Medulla oblongata (tissue), 1 donor: ENCODE measurements at regions not wholly inside any gene's neighbourhood (a gene's known extent, or its start where the extent isn't known, plus 50 kb on each side); places are given as distances from the start of the nearest gene placed in this dataset.
"Not testable (repeated sequence)": the region's sequence is repeated elsewhere in the genome, so short reads cannot be mapped to it uniquely, and the experiment has no call there.

ENCODE experiments used
- DNase-seq: peaks from one replicate; pipeline ENCODE4 v3.0.0-alpha.2; 2015; ENCODE audit errors: extremely low spot score

DNA sequence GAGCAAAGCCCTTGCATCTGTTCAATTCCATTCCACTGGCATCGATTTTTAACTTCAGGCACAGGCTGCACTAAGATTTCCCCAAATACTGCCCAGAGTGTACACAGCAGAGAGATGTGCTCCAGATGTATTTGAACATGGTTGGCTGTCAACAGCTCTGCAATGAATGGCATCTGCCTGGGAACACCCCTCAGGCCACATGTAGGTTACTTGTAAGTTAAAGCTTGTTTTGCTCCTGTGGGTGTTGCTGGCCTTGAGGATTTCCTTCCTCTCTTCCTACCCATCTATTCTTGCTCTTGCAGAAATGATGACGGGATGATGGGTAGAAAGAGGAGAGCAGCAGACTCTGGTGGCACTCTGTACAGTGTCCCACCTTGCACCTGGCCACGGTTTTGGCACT, 69.3 kb upstream of the HELT start:
- no peak for DNase-seq

DNA sequence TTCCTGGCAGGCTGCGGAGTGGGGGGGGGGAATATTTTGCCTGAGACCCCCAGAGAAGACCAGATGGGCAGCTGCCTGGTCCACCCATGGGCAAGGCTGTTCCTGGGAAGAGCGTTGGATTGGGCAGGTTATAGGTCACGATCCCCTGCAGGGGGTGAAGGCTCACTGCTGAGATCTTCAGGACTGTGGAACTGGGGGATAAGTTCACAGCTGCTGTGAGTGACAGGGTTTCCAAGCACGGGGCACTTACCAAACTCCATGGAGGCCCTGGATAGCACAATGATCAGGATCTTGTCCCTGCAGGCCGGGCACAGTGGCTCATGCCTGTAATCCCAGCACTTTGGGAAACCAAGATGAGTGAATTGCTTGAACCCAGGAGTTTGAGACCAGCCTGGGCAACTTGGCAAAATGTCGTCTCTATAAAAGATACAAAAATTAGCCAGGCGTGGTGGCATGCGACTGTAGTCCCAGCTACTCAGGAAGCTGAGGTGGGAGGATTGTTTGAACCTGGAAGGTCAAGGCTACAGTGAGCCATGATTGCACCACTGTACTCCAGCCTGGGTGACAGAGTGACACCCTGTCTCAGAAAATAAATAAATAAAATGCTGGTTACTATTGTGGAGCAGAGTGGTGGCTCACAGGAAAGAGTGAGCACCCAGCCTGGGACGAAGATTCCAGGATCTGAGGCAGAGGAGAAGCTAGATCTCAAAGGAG, 68.0 kb upstream of the HELT start:
- DNase-seq, result no peak

DNA sequence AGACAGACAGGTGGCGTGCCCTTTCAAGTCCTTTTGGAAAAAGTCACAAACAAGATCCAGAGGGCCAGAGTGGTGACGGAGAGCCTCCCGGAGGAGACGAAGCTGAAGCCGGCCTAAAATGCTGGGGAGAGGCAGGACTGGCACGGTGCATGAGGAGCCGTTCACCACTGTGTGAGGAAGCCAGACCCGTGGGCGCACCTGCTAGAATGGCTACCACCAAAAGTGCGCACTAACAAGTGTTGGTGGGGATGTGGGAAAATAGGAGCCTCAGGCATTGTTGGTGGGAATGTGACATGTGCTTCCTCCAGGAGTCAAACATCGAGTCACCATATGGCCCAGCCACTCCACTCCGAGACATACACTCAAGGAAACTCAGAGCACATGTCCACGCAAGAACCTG, 67.4 kb upstream of the HELT start:
- no peak for DNase-seq

DNA sequence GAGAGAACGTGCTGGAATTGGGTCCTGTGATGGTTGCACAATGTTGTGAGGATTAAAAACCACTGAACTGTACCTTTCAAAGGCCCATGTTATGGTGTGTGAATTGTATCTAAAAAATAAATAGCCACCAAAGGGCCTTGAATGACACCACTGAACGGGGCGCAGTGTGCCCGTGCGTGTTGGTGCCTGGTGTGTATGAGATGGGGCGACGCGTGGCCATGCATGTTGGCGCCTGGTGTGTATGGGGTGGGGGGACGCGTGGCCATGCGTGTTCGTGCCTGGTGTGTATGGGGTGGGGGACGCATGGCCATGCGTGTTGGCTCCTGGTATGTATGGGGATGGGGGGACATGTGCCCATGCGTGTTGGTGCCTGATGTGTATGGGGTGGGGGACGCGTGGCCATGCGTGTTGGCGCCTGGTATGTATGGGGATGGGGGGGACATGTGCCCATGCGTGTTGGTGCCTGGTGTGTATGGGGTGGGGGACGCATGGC, 66.6 kb upstream of the HELT start:
- no peak for DNase-seq

DNA sequence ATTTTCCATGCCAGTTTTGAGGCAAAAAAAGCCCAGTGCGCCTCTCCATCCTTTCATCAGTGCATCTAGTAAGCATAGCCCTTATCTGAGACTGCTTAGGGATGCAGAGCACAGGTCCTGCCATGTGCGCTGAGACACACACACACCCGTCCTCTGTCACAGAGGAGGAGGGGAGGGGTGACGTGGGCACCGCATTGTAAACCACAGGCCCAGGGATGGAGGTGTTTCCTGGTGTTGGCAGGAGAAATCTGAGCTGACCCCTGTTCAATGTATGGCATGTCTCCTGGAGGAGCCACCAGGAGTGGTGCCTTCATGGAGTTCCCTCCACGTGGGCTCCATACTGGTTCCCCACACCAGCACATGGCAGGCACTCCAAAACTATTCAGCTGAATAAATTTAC, 65.8 kb upstream of the HELT start:
- no peak for DNase-seq

DNA sequence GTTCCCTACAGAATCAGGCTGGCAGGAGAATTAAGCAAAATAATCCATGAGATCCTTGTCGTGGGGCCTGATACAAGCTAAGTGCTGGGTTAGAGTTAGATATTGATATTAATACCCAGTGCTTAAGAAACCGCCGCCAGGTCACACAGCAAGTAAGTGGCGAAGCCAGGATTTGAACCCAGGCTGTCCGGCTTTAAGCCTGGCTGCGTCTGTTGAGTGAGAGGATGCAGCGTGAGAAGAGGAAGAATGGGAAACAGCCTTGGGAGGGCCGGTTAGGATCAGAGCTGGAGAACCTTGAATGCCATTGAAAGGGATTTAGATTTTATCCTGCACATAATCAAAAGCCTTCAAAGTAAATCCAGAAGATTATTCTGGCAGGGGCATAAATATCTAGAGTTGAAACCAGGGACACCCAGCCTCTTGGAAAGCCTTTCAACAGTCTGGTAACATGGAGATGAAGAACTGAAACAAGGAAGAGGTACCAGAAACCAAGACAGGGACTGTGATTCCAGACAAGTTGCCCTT, 64.8 kb upstream of the HELT start:
- no peak for DNase-seq

DNA sequence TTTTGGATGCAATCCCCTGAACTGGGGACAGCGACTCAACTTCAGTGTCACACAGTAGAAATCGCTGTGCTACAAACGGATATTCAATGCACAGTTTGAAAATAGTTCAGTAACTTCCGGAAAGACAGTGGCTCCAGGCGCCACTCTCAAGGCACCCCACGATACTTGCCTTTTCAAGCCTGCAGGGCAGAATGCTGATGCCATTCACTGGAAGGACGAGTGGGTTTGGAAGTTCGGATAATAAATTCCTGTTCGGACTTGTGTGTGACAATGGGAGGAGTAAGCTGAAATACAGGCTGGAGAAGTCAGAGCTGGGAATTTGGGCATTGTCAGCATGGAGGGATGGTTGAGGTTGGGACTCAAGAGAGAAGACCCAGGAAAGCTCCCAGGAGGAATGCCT, 64.3 kb upstream of the HELT start:
- DNase-seq, result no peak

DNA sequence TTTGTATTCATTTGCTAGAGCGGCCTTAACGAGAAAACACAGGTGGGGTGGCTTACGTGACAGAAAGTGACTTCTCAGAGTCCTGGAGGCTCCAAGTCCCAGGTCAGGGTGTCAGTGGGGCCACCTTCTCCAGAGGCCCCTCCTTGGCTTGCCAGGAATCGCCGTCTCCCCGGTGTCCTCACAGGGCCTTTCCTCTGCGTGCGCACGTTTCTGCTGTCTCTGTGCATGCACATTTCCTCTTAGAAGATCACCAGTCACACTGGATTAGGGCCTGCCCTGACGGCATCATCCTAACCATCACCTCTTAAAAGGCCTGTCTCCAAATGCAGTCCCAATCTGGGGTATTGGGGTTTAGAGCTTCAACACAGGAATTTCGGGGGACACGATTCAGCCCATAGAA, 63.8 kb upstream of the HELT start:
- DNase-seq, result no peak

DNA sequence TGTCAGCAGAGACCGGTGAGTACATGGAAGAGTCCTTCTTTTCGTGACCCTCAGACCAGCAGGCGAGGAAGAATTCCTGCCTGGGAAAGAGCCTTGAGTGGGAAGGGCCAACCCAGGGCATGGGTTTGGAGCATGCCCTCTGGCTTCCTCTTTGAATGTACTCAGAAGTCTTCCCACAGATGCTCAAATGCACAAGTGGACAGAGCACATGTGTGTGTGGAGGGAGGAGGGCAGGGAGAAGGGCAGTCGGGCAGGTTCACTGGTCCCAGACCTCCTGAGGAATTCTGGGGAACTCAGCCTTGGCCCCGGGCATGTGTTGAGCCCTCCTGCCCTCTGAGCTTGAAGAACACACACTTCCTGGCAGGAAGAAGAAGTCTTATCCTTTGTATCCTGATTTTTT, 63.2 kb upstream of the HELT start:
- no peak for DNase-seq

DNA sequence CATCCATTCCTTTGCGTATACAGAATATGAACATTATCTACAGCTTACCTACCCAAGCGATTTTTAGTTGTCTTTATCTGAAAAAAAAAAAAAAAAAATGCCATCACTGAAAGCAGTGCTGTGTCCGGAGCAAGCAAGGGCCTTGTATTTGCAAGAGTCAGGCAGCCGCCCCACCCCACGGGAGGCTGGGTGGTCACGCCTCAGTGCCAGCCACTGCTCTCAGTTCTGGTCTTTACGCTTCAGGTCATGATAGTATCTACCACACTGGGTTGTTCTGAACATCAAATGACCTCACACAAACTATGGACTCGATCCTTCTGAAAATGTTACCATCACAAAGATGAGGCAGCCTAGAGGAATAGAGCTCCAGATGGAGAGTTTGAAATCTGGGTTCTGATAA, 62.7 kb upstream of the HELT start:
- no peak for DNase-seq

DNA sequence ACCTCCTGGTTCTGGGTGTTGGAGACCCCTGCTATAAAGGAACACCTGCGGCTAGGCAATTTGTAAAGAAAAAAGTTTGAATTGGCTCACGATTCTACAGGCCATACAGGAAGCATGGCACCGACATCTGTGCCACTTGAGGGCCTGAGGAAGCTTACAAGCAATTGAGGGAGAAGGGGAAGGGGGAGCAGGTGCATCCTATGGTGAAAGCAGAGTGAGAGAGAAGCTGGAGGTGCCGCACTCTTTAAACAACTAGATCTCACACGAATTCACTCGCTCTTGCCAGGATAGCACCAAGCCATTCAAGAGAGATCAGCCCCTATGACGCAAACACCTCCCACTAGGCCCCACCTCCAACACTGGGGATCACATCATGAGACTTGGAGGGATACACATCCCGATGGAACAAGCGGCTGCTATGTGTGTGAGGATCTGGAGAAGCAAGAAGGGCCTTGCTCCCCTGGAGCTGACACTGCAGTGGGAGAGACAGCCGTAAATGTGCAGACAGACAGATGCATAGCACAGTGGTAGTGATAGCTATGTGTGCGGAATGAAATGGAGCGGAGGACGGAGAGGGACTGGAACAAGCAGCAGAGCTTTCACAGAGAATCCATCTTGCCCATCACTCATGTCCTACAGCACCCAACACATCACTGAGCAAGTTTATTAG, 60.7 kb upstream of the HELT start:
- DNase-seq, result no peak

DNA sequence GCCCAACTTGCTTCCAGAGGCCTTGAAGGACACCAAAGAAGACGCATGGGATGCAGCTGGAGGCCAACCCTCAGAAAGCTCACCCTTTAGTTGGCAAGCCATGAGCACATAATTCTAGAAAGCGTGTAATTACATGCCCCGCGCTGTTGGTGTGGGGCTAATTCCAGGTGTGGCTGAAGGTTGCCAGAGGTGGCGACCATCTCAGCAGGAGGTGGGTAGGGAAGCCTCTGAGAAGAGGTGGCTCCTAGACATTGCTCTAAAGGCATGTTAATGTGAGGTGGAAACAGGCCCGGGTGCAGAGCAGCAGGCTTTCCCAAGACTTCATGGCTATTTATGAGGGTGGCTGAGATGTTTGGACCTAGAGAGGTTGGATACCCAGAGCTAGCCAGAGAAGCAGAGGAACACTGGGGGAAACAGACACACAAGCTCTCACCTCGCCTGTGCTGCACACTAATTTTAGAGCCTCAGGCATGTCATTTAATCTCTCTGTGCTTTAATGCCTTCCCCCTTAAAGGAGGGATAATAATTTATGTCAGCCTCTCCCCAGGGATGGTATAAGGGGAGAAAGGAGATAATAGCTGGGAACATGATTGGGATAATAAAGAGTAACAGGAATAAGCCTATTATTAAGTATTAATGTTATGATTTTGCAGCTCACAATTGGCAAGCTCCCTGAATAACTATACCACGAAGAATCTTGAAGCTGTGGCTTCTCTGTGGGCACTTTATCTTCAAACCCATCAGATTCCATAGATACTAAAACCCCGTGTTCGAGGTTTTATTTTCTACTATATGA, 60.0 kb upstream of the HELT start:
- no peak for DNase-seq

DNA sequence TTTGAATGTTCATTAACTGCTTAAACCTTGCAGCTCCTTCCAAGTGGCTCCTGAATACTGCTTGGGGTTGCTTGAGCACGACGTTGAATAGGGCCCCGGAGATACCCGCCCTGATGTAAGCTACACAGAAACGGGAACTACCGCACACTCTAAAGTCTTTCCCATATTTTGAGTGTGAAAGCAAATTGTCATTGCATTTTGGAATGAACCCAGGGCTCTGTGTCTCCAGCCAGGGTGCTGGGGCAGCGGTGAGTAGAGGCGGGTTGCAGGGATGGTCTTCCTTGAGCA, 59.4 kb upstream of the HELT start:
- DNase-seq, result no peak

DNA sequence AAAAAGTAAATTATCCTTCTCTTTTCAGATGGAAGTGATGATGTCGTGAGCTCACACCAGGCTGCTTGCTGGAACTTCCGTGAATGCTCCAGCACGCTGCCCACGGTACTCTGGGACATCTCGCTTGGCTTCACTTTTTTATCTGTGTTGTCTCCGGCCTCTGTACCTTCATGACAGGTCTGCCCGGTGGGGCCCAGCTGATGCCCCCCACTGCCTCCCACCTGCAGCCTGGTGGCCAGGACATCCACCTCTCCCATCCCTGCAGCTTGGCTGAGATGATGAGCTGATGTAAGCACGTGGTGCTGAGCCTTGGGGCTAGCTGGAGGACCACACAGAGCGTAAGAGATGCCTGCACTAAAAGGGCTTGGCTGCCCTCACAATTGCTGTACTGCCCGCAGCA, 59.0 kb upstream of the HELT start:
- no peak for DNase-seq

DNA sequence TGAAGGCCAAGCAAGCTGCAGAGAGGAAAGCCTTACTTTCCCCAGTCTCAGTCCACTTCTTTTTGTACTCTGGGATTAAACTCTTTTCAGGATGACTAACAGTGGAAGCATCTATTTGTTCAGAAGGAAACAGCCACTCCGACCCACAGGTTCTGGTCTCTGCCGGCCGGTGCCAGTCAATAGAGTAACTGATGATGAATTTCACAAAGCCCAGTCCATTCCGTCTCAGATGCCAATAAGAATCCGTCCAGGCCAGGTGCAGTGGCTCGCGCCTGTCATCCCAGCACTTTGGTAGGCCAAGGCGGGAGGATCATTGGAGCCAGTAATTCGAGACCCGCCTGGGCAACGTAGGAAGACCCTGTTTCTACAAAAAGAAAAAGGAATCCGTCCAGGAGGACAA, 58.5 kb upstream of the HELT start:
- DNase-seq, result no peak

DNA sequence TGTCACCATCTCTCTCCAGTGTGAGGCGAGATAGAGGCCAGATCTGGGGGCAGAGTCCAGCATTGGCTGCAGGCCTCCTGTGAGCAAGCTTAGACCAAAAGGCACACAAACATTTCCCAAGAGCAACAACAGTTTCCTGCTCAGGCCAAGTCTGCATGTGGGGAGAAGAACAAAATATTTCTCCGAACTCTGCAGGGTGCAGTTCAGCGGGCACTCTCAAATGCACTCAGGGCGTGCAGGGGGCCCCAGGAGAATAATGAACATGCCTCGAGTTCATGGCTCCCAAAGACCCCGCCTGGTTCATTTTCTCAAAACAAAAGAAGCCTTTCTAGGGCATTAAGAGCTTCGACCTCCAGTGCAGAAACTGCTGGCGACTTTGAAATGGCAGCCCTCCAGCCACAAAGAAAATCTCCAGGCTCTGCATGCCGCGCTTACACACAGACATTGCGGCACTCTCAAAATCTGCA, 57.8 kb upstream of the HELT start:
- no peak for DNase-seq

DNA sequence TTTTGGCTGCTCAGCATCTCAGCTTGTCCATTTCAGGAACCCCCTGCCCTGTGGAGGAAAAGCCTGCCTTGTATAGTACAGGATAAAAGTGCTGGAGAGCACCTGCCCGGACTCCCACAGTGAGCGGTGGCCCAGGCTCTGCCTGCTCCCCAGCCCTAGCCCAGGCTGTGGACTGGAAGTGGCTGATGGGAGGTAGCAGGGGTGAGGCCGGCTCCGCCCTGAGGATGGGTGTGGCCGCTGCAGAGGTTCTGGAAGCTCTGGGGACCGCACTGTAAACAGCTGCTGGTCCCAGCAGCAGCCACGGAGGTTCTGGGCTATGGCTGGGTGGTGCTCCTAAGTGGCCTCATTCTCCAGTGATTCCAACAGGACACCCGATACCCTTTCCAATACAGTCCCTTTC, 56.6 kb upstream of the HELT start:
- DNase-seq, result no peak

DNA sequence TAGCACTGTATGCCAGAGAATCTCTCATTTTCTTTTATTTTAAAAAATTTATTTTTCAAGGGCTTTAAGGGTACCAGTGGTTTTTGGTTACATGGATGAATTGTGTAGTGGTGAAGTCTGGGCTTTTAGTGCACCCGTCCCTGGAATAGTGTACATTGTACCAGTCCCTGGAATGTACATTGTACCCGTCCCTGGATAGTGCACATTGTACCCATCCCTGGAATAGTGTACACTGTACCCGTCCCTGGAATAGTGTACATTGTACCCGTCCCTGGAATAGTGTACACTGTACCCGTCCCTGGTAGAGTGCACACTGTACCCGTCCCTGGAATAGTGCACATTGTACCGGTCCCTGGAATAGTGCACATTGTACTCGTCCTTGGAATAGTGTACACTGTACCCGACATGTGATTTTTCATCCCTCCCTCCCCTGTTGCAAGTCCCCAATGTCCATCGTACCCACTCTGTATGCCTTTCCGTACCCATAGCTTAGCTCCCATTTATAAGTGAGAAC, 56.1 kb upstream of the HELT start:
- no peak for DNase-seq

DNA sequence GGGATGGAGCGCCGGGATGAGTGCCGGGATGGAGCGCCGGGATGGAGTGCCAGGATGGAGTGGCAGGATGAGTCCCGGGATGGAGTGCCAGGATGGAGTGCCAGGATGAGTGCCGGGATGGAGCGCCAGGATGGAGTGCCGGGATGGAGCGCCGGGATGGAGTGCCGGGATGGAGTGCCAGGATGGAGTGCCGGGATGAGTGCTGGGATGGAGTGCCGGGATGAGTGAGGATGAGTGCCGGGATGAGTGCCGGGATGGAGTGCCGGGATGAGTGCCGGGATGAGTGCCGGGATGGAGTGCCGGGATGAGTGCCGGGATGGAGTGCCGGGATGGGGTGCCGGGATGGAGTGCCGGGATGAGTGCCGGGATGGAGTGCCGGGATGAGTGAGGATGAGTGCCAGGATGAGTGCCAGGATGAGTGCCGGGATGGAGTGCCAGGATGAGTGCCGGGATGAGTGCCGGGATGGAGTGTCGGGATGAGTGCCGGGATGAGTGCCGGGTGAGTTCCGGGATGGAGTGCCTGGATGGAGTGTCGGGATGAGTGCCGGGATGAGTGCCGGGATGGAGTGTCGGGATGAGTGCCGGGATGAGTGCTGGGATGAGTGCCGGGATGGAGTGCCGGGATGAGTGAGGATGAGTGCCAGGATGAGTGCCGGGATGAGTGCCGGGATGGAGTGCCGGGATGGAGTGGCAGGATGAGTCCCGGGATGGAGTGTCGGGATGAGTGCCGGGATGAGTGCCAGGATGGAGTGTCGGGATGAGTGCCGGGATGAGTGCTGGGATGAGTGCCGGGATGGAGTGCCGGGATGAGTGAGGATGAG, 52.9 kb upstream of the HELT start:
- not testable (repeated sequence) for DNase-seq

DNA sequence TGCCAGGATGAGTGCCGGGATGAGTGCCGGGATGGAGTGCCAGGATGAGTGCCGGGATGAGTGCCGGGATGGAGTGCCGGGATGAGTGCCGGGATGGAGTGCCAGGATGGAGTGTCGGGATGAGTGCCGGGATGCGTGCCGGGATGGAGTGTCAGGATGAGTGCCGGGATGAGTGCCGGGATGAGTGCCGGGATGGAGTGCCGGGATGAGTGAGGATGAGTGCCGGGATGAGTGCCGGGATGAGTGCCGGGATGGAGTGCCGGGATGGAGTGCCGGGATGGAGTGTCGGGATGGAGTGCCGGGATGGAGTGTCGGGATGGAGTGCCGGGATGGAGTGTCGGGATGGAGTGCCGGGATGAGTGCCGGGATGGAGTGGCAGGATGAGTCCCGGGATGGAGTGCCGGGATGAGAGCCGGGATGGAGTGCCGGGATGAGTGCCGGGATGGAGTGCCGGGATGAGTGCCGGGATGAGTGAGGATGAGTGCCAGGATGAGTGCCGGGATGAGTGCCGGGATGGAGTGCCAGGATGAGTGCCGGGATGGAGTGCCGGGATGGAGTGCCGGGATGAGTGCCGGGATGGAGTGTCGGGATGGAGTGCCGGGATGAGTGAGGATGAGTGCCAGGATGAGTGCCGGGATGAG, 52.1 kb upstream of the HELT start:
- DNase-seq, result not testable (repeated sequence)

DNA sequence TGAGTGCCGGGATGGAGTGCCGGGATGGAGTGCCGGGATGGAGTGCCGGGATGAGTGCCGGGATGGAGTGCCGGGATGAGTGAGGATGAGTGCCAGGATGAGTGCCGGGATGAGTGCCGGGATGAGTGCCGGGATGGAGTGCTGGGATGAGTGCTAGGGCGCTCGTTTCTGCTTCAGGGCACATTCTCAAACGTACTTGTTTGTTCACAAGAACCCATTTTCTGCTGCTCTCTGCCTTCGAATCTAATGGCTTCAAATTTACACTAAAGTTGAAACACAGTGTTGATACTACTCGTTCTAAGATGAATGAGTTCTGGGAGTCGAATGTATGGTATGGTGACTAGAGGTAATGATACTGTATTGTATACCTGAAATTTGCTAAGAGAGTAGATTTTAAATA, 50.6 kb upstream of the HELT start:
- DNase-seq, result not testable (repeated sequence)
